ENCODE measurements at regions not wholly inside any gene's neighbourhood (a gene's known extent, or its start where the extent isn't known, plus 50 kb on each side); places are given as distances from the start of the nearest gene placed in this dataset.
A peak's percentile ranks its signal among the peaks of the same experiment; 100 is the strongest.

- Histone ChIP-seq H3K27ac (no peak overlapping the region), H3K4me3 (no peak overlapping the region), H3K27me3 (replicated peaks; ENCODE audit: insufficient read depth) (no peaks in the 10 kb centered on the region), H3K9me3 (no peaks in the 10 kb centered on the region), H3K36me3 (no peaks in the 10 kb centered on the region), H3K4me1 (replicated peaks) (no peaks in the 10 kb centered on the region)
- no peak for DNase-seq (ENCODE audit: low spot score)
- TF ChIP-seq POLR2A (IDR thresholded peaks at IDR 0.05), result no peak
- no peak for TF ChIP-seq CTCF (IDR thresholded peaks at IDR 0.05)
- no peak for TF ChIP-seq POLR2AphosphoS5 (IDR thresholded peaks at IDR 0.05)
- 45% methylated on average over 7 of the region's 7 CpGs for WGBS
- intact Hi-C loops (cut with DNase I), result loop anchor here (5.0 to 10.0 kb wide), 2 partner anchors 561 to 699 kb away; no protein-coding TSS in a partner anchor
These were observed 297.4 kb downstream of the THBS2 start for GRCh38 chr6:168956141-168956838.

- no peak overlapping the region for H3K4me3 ChIP-seq
These were observed 300.2 kb downstream of the THBS2 start for GRCh38 chr6:168953461-168953860.

GRCh38 chr6:168951217-168951616, 302.4 kb downstream of the THBS2 start:
- no peak for TF ChIP-seq CTCF (IDR thresholded peaks at IDR 0.05)
- no peak for TF ChIP-seq POLR2A (IDR thresholded peaks at IDR 0.05)
- no peak for TF ChIP-seq POLR2AphosphoS5 (IDR thresholded peaks at IDR 0.05)
- no peak for DNase-seq (ENCODE audit: low spot score)

More at GRCh38 chr6:168953461-168953860, 300.2 kb downstream of the THBS2 start:
- TF ChIP-seq POLR2A (IDR thresholded peaks at IDR 0.05), result no peak
- no peak for TF ChIP-seq POLR2AphosphoS5 (IDR thresholded peaks at IDR 0.05)
- TF ChIP-seq CTCF (IDR thresholded peaks at IDR 0.05), result no peak
- Histone ChIP-seq H3K27me3 (replicated peaks; ENCODE audit: insufficient read depth) (no peaks in the 10 kb centered on the region), H3K27ac (no peak overlapping the region), H3K4me1 (replicated peaks) (no peaks in the 10 kb centered on the region), H3K9me3 (no peaks in the 10 kb centered on the region), H3K36me3 (no peaks in the 10 kb centered on the region)
- intact Hi-C loops (cut with DNase I), result loop anchor here (5.0 to 10.0 kb wide), 2 partner anchors 36 to 701 kb away; no protein-coding TSS in a partner anchor
- WGBS, result 92% methylated on average over 6 of the region's 6 CpGs
- no peak for DNase-seq (ENCODE audit: low spot score)

GRCh38 chr6:168950858-168951214, 302.8 kb downstream of the THBS2 start:
- H3K27me3 ChIP-seq (replicated peaks; ENCODE audit: insufficient read depth), result no peaks in the 10 kb centered on the region
- no peaks in the 10 kb centered on the region for H3K36me3 ChIP-seq
- H3K27ac ChIP-seq, result peak overlapping the region; percentile 6 to 12
- H3K4me3 ChIP-seq, result no peak overlapping the region
- intact Hi-C loops (cut with DNase I), result loop anchor here (5.0 to 10.0 kb wide), 2 partner anchors 34 to 704 kb away; no protein-coding TSS in a partner anchor
- H3K4me1 ChIP-seq (replicated peaks), result no peaks in the 10 kb centered on the region
- WGBS, result 70% methylated on average over 14 of the region's 14 CpGs
- H3K9me3 ChIP-seq, result no peaks in the 10 kb centered on the region
- TF ChIP-seq POLR2AphosphoS5 (IDR thresholded peaks at IDR 0.05) (no peak), POLR2A (IDR thresholded peaks at IDR 0.05) (no peak), CTCF (IDR thresholded peaks at IDR 0.05) (no peak)
- no peak for DNase-seq (ENCODE audit: low spot score)

More at GRCh38 chr6:168951217-168951616, 302.4 kb downstream of the THBS2 start:
- Histone ChIP-seq H3K27me3 (replicated peaks; ENCODE audit: insufficient read depth) (no peaks in the 10 kb centered on the region), H3K27ac (peak overlapping the region; percentile 6 to 12), H3K9me3 (no peaks in the 10 kb centered on the region), H3K4me1 (replicated peaks) (no peaks in the 10 kb centered on the region), H3K36me3 (no peaks in the 10 kb centered on the region), H3K4me3 (no peak overlapping the region)
- intact Hi-C loops (cut with DNase I), result loop anchor here (5.0 to 10.0 kb wide), 2 partner anchors 34 to 704 kb away; no protein-coding TSS in a partner anchor
- WGBS, result 19% methylated on average over 12 of the region's 12 CpGs
